B cell (primary cell): ENCODE measurements at regions not wholly inside any gene's neighbourhood (a gene's known extent, or its start where the extent isn't known, plus 50 kb on each side); places are given as distances from the start of the nearest gene placed in this dataset.

Source experiments
- ATAC-seq: fragments of 200-7000 bp; cut with Tn5 transposase; one replicate; pipeline ENCODE4 v1.10.0; 2021; ENCODE audit warnings: low read depth, mild to moderate bottlenecking, moderate number of reproducible peaks, moderate library complexity
- CTCF ChIA-PET: fragments of 350-600 bp; sonication (Branson Sonifier 250); formaldehyde crosslinking; loops from one replicate; lab custom pipeline; 2021; ENCODE audit warnings: antibody characterized with exemption, inconsistent platforms; lab: Charles Lee
- POLR2A ChIA-PET: fragments of 350-600 bp; sonication (Branson Sonifier 250); formaldehyde crosslinking; loops from one replicate; lab custom pipeline; 2021; ENCODE audit warnings: antibody characterized with exemption; lab: Charles Lee
- DNase-seq: peaks from one replicate; pipeline ENCODE4 v3.0.0; 2013
- H2AFZ ChIP-seq: 2 replicates; pipeline ENCODE4 v1.6.1; 2012; ENCODE audit warnings: mild to moderate bottlenecking, low read depth, low read length; ENCODE audit not compliant: insufficient read depth, poor library complexity, severe bottlenecking
- H3K27ac ChIP-seq, 2 donors: 1 replicate in 1 of 2; 2 replicates in 1 of 2; pipeline ENCODE4 v1.5.1; 2012 to 2013; ENCODE audit warnings: low read length in 2 of 2, mild to moderate bottlenecking in 2 of 2, moderate library complexity in 1 of 2
- H3K27me3 ChIP-seq, 4 experiments: fragments of 200-600 bp in 1 of 4; sonication (generic) in 1 of 4; replicated peaks in 1 of 4; 1 replicate in 2 of 4; 2 replicates in 2 of 4; pipeline versions ENCODE4 v1.6.1 to v1.7.0; 2013 to 2016; ENCODE audit warnings: low read length in 3 of 4, mild to moderate bottlenecking in 2 of 4, mixed read lengths in 1 of 4, moderate library complexity in 1 of 4; ENCODE audit not compliant: insufficient read depth in 4 of 4, control insufficient read depth in 3 of 4; ENCODE audit errors: control extremely low read depth in 1 of 4
- H3K36me3 ChIP-seq, 2 experiments: replicated peaks in 1 of 2; 1 replicate in 1 of 2; 2 replicates in 1 of 2; pipeline versions ENCODE4 v1.6.1 to v1.7.1; 2013; ENCODE audit warnings: low read length in 1 of 2; ENCODE audit not compliant: insufficient read depth in 2 of 2, control insufficient read depth in 1 of 2; ENCODE audit errors: control extremely low read depth in 1 of 2, extremely low read depth in 1 of 2
- H3K4me1 ChIP-seq, 2 donors: fragments of 200-600 bp in 1 of 2; sonication (generic) in 1 of 2; 1 replicate in 1 of 2; 2 replicates in 1 of 2; pipeline versions ENCODE4 v1.5.1 to v1.6.1; 2013 to 2017; ENCODE audit warnings: low read length in 2 of 2; ENCODE audit not compliant: control insufficient read depth in 2 of 2, insufficient read depth in 2 of 2
- H3K4me2 ChIP-seq: replicated peaks from 2 replicates; pipeline ENCODE3; 2012; ENCODE audit warnings: mild to moderate bottlenecking, low read depth, low read length; ENCODE audit not compliant: poor library complexity, severe bottlenecking
- H3K4me3 ChIP-seq, 5 experiments: fragments of 200-600 bp in 1 of 5; sonication (generic) in 1 of 5; 1 replicate in 3 of 5; 2 replicates in 2 of 5; pipeline versions ENCODE4 v1.5.1 to v1.7.0; 2011 to 2016; ENCODE audit warnings: low read length in 4 of 5, mild to moderate bottlenecking in 4 of 5, low read depth in 2 of 5, control low read depth in 1 of 5, moderate library complexity in 1 of 5; ENCODE audit not compliant: insufficient read depth in 1 of 5; ENCODE audit errors: control extremely low read depth in 1 of 5, extremely low read depth in 1 of 5
- H3K79me2 ChIP-seq: fragments of 200-600 bp; sonication (generic); one replicate; pipeline ENCODE4 v1.6.0; 2016; ENCODE audit warnings: low read length; ENCODE audit not compliant: control insufficient read depth, insufficient read depth
- H3K9ac ChIP-seq: fragments of 200-600 bp; sonication (generic); 2 replicates; pipeline ENCODE4 v1.6.1; 2017; ENCODE audit warnings: mild to moderate bottlenecking, low read length, moderate library complexity
- H3K9me3 ChIP-seq, 3 donors: one replicate each; pipeline versions ENCODE4 v1.6.1 to v1.7.1; 2013; ENCODE audit warnings: low read length in 2 of 3; ENCODE audit not compliant: control insufficient read depth in 2 of 3, insufficient read depth in 1 of 3; ENCODE audit errors: control extremely low read depth in 1 of 3
- H4K20me1 ChIP-seq: 2 replicates; pipeline ENCODE4 v1.6.0; 2012; ENCODE audit warnings: mild to moderate bottlenecking, low read length; ENCODE audit not compliant: insufficient read depth, control insufficient read depth, poor library complexity, severe bottlenecking
- H3K27ac Mint-ChIP-seq: one replicate; pipeline ENCODE4 v1.8.0; 2021; ENCODE audit warnings: mixed read lengths
- H3K27me3 Mint-ChIP-seq: one replicate; pipeline ENCODE4 v1.8.0; 2021; ENCODE audit warnings: mixed read lengths
- H3K4me1 Mint-ChIP-seq: one replicate; pipeline ENCODE4 v1.8.0; 2021; ENCODE audit warnings: mixed read lengths
- H3K4me3 Mint-ChIP-seq: one replicate; pipeline ENCODE4 v1.8.0; 2021; ENCODE audit warnings: mixed read lengths
- H3K9me3 Mint-ChIP-seq: one replicate; pipeline ENCODE4 v1.8.0; 2022; ENCODE audit warnings: mixed read lengths; ENCODE audit not compliant: insufficient read depth
- CTCF ChIP-seq: fragments of 200-600 bp; IDR thresholded peaks from one replicate; pipeline ENCODE4 v1.8.0; 2022; ENCODE audit warnings: antibody characterized with exemption, mild to moderate bottlenecking
- EZH2 ChIP-seq: IDR thresholded peaks from 2 replicates; pipeline ENCODE4 v1.6.1; 2012; ENCODE audit warnings: borderline replicate concordance, low read depth, mild to moderate bottlenecking, moderate library complexity, low read length; ENCODE audit not compliant: insufficient read depth, poor library complexity, severe bottlenecking
- WGBS: methylation state at CpG from one replicate; pipeline ENCODE4 v1.1.5; 2013; ENCODE audit warnings: missing lambda C conversion rate; ENCODE audit not compliant: insufficient coverage; 5-methylcytosine and 5-hydroxymethylcytosine counted together
- intact Hi-C: fragments of 100-400 bp; cut with micrococcal nuclease; formaldehyde crosslinking; loops from one replicate; pipeline ENCODE4 v1.10.0; 2022

- TF ChIP-seq CTCF (no peak), EZH2 (no peak)
- H3K4me2 ChIP-seq: no peak overlapping the region
- H3K36me3 ChIP-seq: no peaks in the 10 kb centered on the region
- H4K20me1 ChIP-seq: peaks cover 6% of the 10 kb centered on the region
- Mint-ChIP-seq H3K4me1 (peaks cover 19% of the 10 kb centered on the region), H3K27me3 (no peaks in the 10 kb centered on the region), H3K4me3 (no peak overlapping the region), H3K27ac (peak overlapping the region; percentile 22), H3K9me3 (no peaks in the 10 kb centered on the region)
- H3K27ac ChIP-seq: no peak overlapping the region
- H3K4me3 ChIP-seq: no peak overlapping the region
- ATAC-seq (no peak), DNase-seq (no peak)
- no CpG with 5 or more reads among the region's 1 CpG for WGBS
- intact Hi-C loops: no loop called here
- no peaks in the 10 kb centered on the region for H3K4me1 ChIP-seq
- peaks cover 0 to 4% (median 0%) of the 10 kb centered on the region in 4 experiments for H3K27me3 ChIP-seq
- CTCF ChIA-PET: interaction anchor here (1.9 to 5.0 kb wide), 6 partner anchors 9 to 490 kb away, joined by 6 to 31 read pairs (median 18); partner anchors contain the start of gene TACR1
- POLR2A ChIA-PET: no interaction called here
- peaks cover 4 to 8% (median 6%) of the 10 kb centered on the region in 3 donors for H3K9me3 ChIP-seq
- no peak overlapping the region for H2AFZ ChIP-seq
- no peak overlapping the region for H3K9ac ChIP-seq
- H3K79me2 ChIP-seq: peaks cover 35% of the 10 kb centered on the region
These were observed 154.6 kb downstream of the EVA1A start for GRCh38 chr2:75406131-75406581.

DNA sequence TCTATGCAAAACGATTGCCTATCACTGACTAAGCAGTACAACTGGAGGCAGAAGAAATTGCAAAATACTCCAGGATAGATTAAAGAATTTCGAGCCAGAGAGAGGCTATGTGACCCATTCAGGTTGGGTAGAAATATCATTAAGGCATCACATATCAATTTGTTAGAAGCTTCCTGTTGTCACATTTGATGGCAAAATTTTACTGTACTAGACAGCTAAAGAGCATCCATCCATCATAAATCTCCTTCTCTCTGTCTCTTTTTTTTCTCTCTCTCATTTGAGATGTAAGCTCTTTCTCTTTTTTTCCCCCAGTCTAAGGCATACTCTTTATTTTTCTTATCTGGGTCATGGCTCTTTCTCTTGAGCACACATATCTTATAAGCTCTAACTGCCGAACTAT is 155.7 kb downstream of the EVA1A start:
- H3K9me3 ChIP-seq: peaks cover 0 to 6% (median 2%) of the 10 kb centered on the region in 3 donors
- peaks cover 0 to 4% (median 0%) of the 10 kb centered on the region in 4 experiments for H3K27me3 ChIP-seq
- Mint-ChIP-seq H3K9me3 (no peaks in the 10 kb centered on the region), H3K4me1 (peaks cover 19% of the 10 kb centered on the region), H3K27ac (no peak overlapping the region), H3K27me3 (no peaks in the 10 kb centered on the region), H3K4me3 (no peak overlapping the region)
- ChIA-PET CTCF (interaction anchor here (0.6 to 5.0 kb wide), 14 partner anchors 10 to 862 kb away, joined by 3 to 31 read pairs (median 4); partner anchors contain the start of gene TACR1), POLR2A (no interaction called here)
- H3K4me2 ChIP-seq: no peak overlapping the region
- intact Hi-C loops: loop anchor here (1.0 to 5.0 kb wide), 7 partner anchors 11 to 713 kb away; partner anchors contain the start of gene TACR1
- H3K4me1 ChIP-seq: no peaks in the 10 kb centered on the region
- H3K4me3 ChIP-seq: no peak overlapping the region
- DNase-seq: no peak
- peak overlapping the region in 1 of 2 donors; percentile 4 for H3K27ac ChIP-seq
- H4K20me1 ChIP-seq: peaks cover 6% of the 10 kb centered on the region
- no peak for ATAC-seq
- TF ChIP-seq CTCF (no peak), EZH2 (no peak)
- H3K36me3 ChIP-seq: no peaks in the 10 kb centered on the region
- WGBS: 80% methylated on average over 1 of the region's 3 CpGs
- H3K9ac ChIP-seq: no peak overlapping the region
- H3K79me2 ChIP-seq: peaks cover 28% of the 10 kb centered on the region
- no peak overlapping the region for H2AFZ ChIP-seq
